ENCODE measurements at regions not wholly inside any gene's neighbourhood (a gene's known extent, or its start where the extent isn't known, plus 50 kb on each side); places are given as distances from the start of the nearest gene placed in this dataset.

DNA sequence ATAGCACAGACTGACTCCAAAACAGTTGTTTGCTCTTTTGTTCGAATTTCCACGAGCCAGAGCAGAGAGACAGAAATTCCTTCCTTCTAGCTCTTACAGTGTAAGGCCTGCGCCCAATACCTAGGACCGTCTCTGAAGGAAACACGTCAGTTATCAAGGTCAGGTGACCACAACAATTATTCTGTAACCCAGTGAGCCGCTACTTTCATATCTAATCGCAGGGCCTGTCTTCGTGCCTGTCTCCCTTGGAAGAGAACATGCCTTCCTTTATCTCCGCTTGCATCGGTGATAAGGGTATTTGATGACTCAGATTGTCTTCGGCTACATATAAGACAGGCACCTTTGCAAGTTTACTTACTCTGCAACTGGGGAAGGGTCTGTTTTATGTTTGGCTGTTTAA is 288.0 kb downstream of the MAF start:
- TF ChIP-seq, protein P1, sequence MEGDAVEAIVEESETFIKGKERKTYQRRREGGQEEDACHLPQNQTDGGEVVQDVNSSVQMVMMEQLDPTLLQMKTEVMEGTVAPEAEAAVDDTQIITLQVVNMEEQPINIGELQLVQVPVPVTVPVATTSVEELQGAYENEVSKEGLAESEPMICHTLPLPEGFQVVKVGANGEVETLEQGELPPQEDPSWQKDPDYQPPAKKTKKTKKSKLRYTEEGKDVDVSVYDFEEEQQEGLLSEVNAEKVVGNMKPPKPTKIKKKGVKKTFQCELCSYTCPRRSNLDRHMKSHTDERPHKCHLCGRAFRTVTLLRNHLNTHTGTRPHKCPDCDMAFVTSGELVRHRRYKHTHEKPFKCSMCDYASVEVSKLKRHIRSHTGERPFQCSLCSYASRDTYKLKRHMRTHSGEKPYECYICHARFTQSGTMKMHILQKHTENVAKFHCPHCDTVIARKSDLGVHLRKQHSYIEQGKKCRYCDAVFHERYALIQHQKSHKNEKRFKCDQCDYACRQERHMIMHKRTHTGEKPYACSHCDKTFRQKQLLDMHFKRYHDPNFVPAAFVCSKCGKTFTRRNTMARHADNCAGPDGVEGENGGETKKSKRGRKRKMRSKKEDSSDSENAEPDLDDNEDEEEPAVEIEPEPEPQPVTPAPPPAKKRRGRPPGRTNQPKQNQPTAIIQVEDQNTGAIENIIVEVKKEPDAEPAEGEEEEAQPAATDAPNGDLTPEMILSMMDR (IDR thresholded peaks at IDR 0.05 in 2 of 3, conservative IDR thresholded peaks at IDR 0.05 in 1 of 3; ENCODE audit: borderline replicate concordance in 1 of 3, insufficient read depth in 1 of 3, low read depth in 2 of 3, low read length in 2 of 3) = no peak
- TF ChIP-seq, protein P2, sequence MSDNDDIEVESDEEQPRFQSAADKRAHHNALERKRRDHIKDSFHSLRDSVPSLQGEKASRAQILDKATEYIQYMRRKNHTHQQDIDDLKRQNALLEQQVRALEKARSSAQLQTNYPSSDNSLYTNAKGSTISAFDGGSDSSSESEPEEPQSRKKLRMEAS (IDR thresholded peaks at IDR 0.05) = no peak
- TF ChIP-seq EZH2phosphoT487 (IDR thresholded peaks at IDR 0.05; ENCODE audit: borderline replicate concordance) (no peak), POLR2AphosphoS5 (IDR thresholded peaks at IDR 0.05; ENCODE audit: low read depth, low read length) (no peak), POLR2A (IDR thresholded peaks at IDR 0.05; ENCODE audit: borderline replicate concordance, extremely low read depth, insufficient read depth, insufficient read length) (no peak), EZH2 (IDR thresholded peaks at IDR 0.05) (no peak), JUND (IDR thresholded peaks at IDR 0.05) (no peak), YY1 (IDR thresholded peaks at IDR 0.05; ENCODE audit: extremely low read depth, insufficient replicate concordance, low read depth, low read length) (no peak)
